GM10266 (cell line): ENCODE measurements at regions not wholly inside any gene's neighbourhood (a gene's known extent, or its start where the extent isn't known, plus 50 kb on each side); places are given as distances from the start of the nearest gene placed in this dataset.

Experiments
- DNase-seq: peaks from one replicate; pipeline ENCODE4 v3.0.0; 2012; ENCODE audit errors: extremely low spot score
- CTCF ChIP-seq: IDR thresholded peaks from 2 replicates; pipeline ENCODE4 v1.5.1; 2012; ENCODE audit warnings: mild to moderate bottlenecking, low read depth; ENCODE audit not compliant: control insufficient read depth, insufficient read depth; ENCODE audit errors: missing control alignments

- no peak for TF ChIP-seq CTCF
- no peak for DNase-seq
Measured at GRCh38 chr2:21646345-21646744, 522.6 kb downstream of the TDRD15 start.

- TF ChIP-seq CTCF, result no peak
- DNase-seq, result no peak
Measured at GRCh38 chr2:21650569-21650968, 526.8 kb downstream of the TDRD15 start.

GRCh38 chr2:21655136-21655535 is 531.4 kb downstream of the TDRD15 start:
- no peak for DNase-seq
- no peak for TF ChIP-seq CTCF

- TF ChIP-seq CTCF, result no peak
- no peak for DNase-seq
Measured at GRCh38 chr2:21656330-21657075, 532.7 kb downstream of the TDRD15 start.

- no peak for DNase-seq
- TF ChIP-seq CTCF, result no peak
Measured at GRCh38 chr2:21657445-21657844, 533.7 kb downstream of the TDRD15 start.

- TF ChIP-seq CTCF, result no peak
- no peak for DNase-seq
Measured at GRCh38 chr2:21658269-21658668, 534.5 kb downstream of the TDRD15 start.

- no peak for DNase-seq
- TF ChIP-seq CTCF, result no peak
Measured at GRCh38 chr2:21658907-21659477, 535.2 kb downstream of the TDRD15 start.
